ENCODE measurements at regions not wholly inside any gene's neighbourhood (a gene's known extent, or its start where the extent isn't known, plus 50 kb on each side); places are given as distances from the start of the nearest gene placed in this dataset.
A peak's percentile ranks its signal among the peaks of the same experiment; 100 is the strongest.

GRCh38 chr3:177591379-177591778, 394.1 kb upstream of the TBL1XR1 start:
- Histone ChIP-seq H2AFZ (peak overlapping the region; percentile 38), H3K4me2 (ENCODE audit: low read length) (no peak overlapping the region), H3K4me3 (ENCODE audit: low read depth, low read length) (no peak overlapping the region), H3K79me2 (no peaks in the 10 kb centered on the region), H3K9me3 (ENCODE audit: control insufficient read depth, low read length) (no peaks in the 10 kb centered on the region), H3K27me3 (ENCODE audit: control insufficient read depth, insufficient read depth, low read length) (no peaks in the 10 kb centered on the region), H3K27ac (no peak overlapping the region), H3K36me3 (ENCODE audit: control insufficient read depth, insufficient read depth, low read length) (no peaks in the 10 kb centered on the region), H3K9ac (no peak overlapping the region), H3K4me1 (peaks cover 20% of the 10 kb centered on the region)
- TF ChIP-seq CTCF (IDR thresholded peaks at IDR 0.05) = no peak

- Histone ChIP-seq H3K36me3 (ENCODE audit: control insufficient read depth, insufficient read depth, low read length) (no peaks in the 10 kb centered on the region), H3K27me3 (ENCODE audit: control insufficient read depth, insufficient read depth, low read length) (no peaks in the 10 kb centered on the region)
- no peak for TF ChIP-seq CTCF (IDR thresholded peaks at IDR 0.05)
Observed at GRCh38 chr3:177594096-177594495, 396.8 kb upstream of the TBL1XR1 start.

GRCh38 chr3:177595530-177596188, 398.4 kb upstream of the TBL1XR1 start:
- no peak for TF ChIP-seq CTCF (IDR thresholded peaks at IDR 0.05)
- H3K9ac ChIP-seq = no peak overlapping the region
- H3K4me2 ChIP-seq (ENCODE audit: low read length) = no peak overlapping the region
- no peak overlapping the region for H3K4me3 ChIP-seq (ENCODE audit: low read depth, low read length)
- no peaks in the 10 kb centered on the region for H3K79me2 ChIP-seq
- no peaks in the 10 kb centered on the region for H3K36me3 ChIP-seq (ENCODE audit: control insufficient read depth, insufficient read depth, low read length)
- no peaks in the 10 kb centered on the region for H3K27me3 ChIP-seq (ENCODE audit: control insufficient read depth, insufficient read depth, low read length)
- peak overlapping the region; percentile 92 for H3K27ac ChIP-seq
- H2AFZ ChIP-seq = peak overlapping the region; percentile 50
- H3K9me3 ChIP-seq (ENCODE audit: control insufficient read depth, low read length) = no peaks in the 10 kb centered on the region
- H3K4me1 ChIP-seq = peaks cover 48% of the 10 kb centered on the region

More at GRCh38 chr3:177594096-177594495, 396.8 kb upstream of the TBL1XR1 start:
- no peak overlapping the region for H3K4me3 ChIP-seq (ENCODE audit: low read depth, low read length)
- H3K27ac ChIP-seq = peak overlapping the region; percentile 13
- H3K4me1 ChIP-seq = peaks cover 46% of the 10 kb centered on the region
- H3K9ac ChIP-seq = no peak overlapping the region
- H3K9me3 ChIP-seq (ENCODE audit: control insufficient read depth, low read length) = no peaks in the 10 kb centered on the region
- peak overlapping the region; percentile 16 for H2AFZ ChIP-seq
- H3K4me2 ChIP-seq (ENCODE audit: low read length) = no peak overlapping the region
- H3K79me2 ChIP-seq = no peaks in the 10 kb centered on the region

GRCh38 chr3:177596248-177596815, 399.1 kb upstream of the TBL1XR1 start:
- H3K4me1 ChIP-seq = peaks cover 48% of the 10 kb centered on the region
- H3K9ac ChIP-seq = no peak overlapping the region
- H3K27ac ChIP-seq = peak overlapping the region; percentile 92
- H3K9me3 ChIP-seq (ENCODE audit: control insufficient read depth, low read length) = no peaks in the 10 kb centered on the region
- peak overlapping the region; percentile 50 for H2AFZ ChIP-seq
- no peaks in the 10 kb centered on the region for H3K27me3 ChIP-seq (ENCODE audit: control insufficient read depth, insufficient read depth, low read length)
- no peaks in the 10 kb centered on the region for H3K36me3 ChIP-seq (ENCODE audit: control insufficient read depth, insufficient read depth, low read length)
- no peaks in the 10 kb centered on the region for H3K79me2 ChIP-seq
- TF ChIP-seq CTCF (IDR thresholded peaks at IDR 0.05) = no peak
- no peak overlapping the region for H3K4me3 ChIP-seq (ENCODE audit: low read depth, low read length)
- no peak overlapping the region for H3K4me2 ChIP-seq (ENCODE audit: low read length)
